ENCODE measurements at regions not wholly inside any gene's neighbourhood (a gene's known extent, or its start where the extent isn't known, plus 50 kb on each side); places are given as distances from the start of the nearest gene placed in this dataset.

- Histone ChIP-seq H3K9ac (ENCODE audit: extremely low read depth, low read length, poor library complexity, severe bottlenecking) (no peak overlapping the region), H3K4me3 (ENCODE audit: low read length) (no peak overlapping the region), H3K27me3 (ENCODE audit: control insufficient read depth, insufficient read depth, low read length, poor library complexity, severe bottlenecking) (no peaks in the 10 kb centered on the region), H3K36me3 (ENCODE audit: control insufficient read depth, insufficient read depth, low read length) (no peaks in the 10 kb centered on the region), H3K4me1 (ENCODE audit: control insufficient read depth, insufficient read depth, low read length) (no peaks in the 10 kb centered on the region), H3K27ac (ENCODE audit: low read depth, low read length) (no peak overlapping the region), H3K9me3 (ENCODE audit: control insufficient read depth, low read length) (no peaks in the 10 kb centered on the region)
- no peak overlapping the region for H3K4me3 Mint-ChIP-seq
- WGBS, 2 experiments (ENCODE audit: insufficient coverage in 1 of 2, insufficient read length in 1 of 2) = 97% methylated on average over 7 of the region's 7 CpGs
- no peaks in the 10 kb centered on the region for H3K9me3 Mint-ChIP-seq
- no peak for DNase-seq
- no peaks in the 10 kb centered on the region for H3K27me3 Mint-ChIP-seq (ENCODE audit: insufficient read depth)
- no peak for TF ChIP-seq CTCF (conservative IDR thresholded peaks at IDR 0.05)
- H3K36me3 Mint-ChIP-seq (ENCODE audit: low read depth) = no peaks in the 10 kb centered on the region
- H3K4me1 Mint-ChIP-seq = no peaks in the 10 kb centered on the region
- H3K27ac Mint-ChIP-seq = no peak overlapping the region
Observed at GRCh38 chr18:46314011-46314410, 209.8 kb downstream of the HAUS1 start.

GRCh38 chr18:46315161-46315560 is 211.0 kb downstream of the HAUS1 start:
- H3K27ac Mint-ChIP-seq = no peak overlapping the region
- H3K36me3 Mint-ChIP-seq (ENCODE audit: low read depth) = no peaks in the 10 kb centered on the region
- no peak overlapping the region for H3K4me3 ChIP-seq (ENCODE audit: low read length)
- H3K9me3 Mint-ChIP-seq = no peaks in the 10 kb centered on the region
- no peak overlapping the region for H3K4me3 Mint-ChIP-seq
- no peaks in the 10 kb centered on the region for H3K4me1 Mint-ChIP-seq
- H3K36me3 ChIP-seq (ENCODE audit: control insufficient read depth, insufficient read depth, low read length) = no peaks in the 10 kb centered on the region
- TF ChIP-seq CTCF (conservative IDR thresholded peaks at IDR 0.05) = no peak
- 83 to 90% methylated on average over 2 of the region's 2 CpGs for WGBS, 2 experiments (ENCODE audit: insufficient coverage in 1 of 2, insufficient read length in 1 of 2)
- no peaks in the 10 kb centered on the region for H3K27me3 ChIP-seq (ENCODE audit: control insufficient read depth, insufficient read depth, low read length, poor library complexity, severe bottlenecking)
- no peak for DNase-seq
- no peak overlapping the region for H3K9ac ChIP-seq (ENCODE audit: extremely low read depth, low read length, poor library complexity, severe bottlenecking)
- H3K9me3 ChIP-seq (ENCODE audit: control insufficient read depth, low read length) = no peaks in the 10 kb centered on the region
- H3K4me1 ChIP-seq (ENCODE audit: control insufficient read depth, insufficient read depth, low read length) = no peaks in the 10 kb centered on the region
- no peaks in the 10 kb centered on the region for H3K27me3 Mint-ChIP-seq (ENCODE audit: insufficient read depth)
- H3K27ac ChIP-seq (ENCODE audit: low read depth, low read length) = no peak overlapping the region

- Mint-ChIP-seq H3K36me3 (ENCODE audit: low read depth) (no peaks in the 10 kb centered on the region), H3K9me3 (no peaks in the 10 kb centered on the region), H3K27me3 (ENCODE audit: insufficient read depth) (no peaks in the 10 kb centered on the region), H3K27ac (no peak overlapping the region), H3K4me1 (peaks cover 14% of the 10 kb centered on the region), H3K4me3 (no peak overlapping the region)
- WGBS, 2 experiments (ENCODE audit: insufficient coverage in 1 of 2, insufficient read length in 1 of 2) = 92 to 94% methylated on average over 2 to 5 of the region's 5 CpGs
- Histone ChIP-seq H3K4me3 (ENCODE audit: low read length) (no peak overlapping the region), H3K9ac (ENCODE audit: extremely low read depth, low read length, poor library complexity, severe bottlenecking) (no peak overlapping the region), H3K9me3 (ENCODE audit: control insufficient read depth, low read length) (no peaks in the 10 kb centered on the region), H3K4me1 (ENCODE audit: control insufficient read depth, insufficient read depth, low read length) (peaks cover 4% of the 10 kb centered on the region), H3K27me3 (ENCODE audit: control insufficient read depth, insufficient read depth, low read length, poor library complexity, severe bottlenecking) (no peaks in the 10 kb centered on the region), H3K27ac (ENCODE audit: low read depth, low read length) (no peak overlapping the region), H3K36me3 (ENCODE audit: control insufficient read depth, insufficient read depth, low read length) (no peaks in the 10 kb centered on the region)
- no peak for TF ChIP-seq CTCF (conservative IDR thresholded peaks at IDR 0.05)
- no peak for DNase-seq
Observed at GRCh38 chr18:46318356-46318755, 214.2 kb downstream of the HAUS1 start.
